ENCODE measurements at regions not wholly inside any gene's neighbourhood (a gene's known extent, or its start where the extent isn't known, plus 50 kb on each side); places are given as distances from the start of the nearest gene placed in this dataset.

DNA sequence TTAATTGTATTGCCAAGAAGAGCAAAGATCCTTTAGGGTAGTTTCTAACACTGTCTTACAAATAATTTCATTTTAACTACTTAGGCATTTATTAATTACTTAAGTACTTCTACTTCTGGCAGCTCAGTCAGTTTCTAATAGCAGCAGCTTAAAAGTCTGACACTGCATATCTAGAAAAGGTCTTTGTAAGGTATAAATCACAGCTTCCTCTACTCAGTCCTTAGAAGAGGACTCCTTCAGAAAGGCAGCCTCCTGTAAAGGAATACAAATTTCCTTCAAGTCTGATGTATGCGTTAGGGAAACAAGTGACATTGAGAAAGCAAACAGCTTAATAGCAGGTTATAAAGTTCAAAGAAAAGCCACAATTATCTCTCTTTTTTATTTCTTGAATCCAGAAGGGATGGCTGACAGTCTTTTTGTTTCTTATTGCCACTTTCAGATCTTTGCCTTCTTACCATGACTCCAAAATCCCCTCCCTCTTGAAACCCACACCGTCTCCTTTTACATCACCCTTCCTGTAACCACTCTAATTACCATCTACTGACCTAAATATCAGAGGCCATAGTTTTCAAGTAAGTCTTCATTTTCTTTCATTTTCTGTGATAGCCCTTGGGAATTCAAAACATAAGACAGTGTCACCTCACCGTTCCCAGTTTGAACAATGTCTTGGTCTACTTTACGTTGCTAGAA, 109.5 kb downstream of the CGGBP1 start:
- TF ChIP-seq CTCF (conservative IDR thresholded peaks at IDR 0.05; ENCODE audit: low read length) (no peak), EZH2phosphoT487 (IDR thresholded peaks at IDR 0.05; ENCODE audit: borderline replicate concordance) (no peak)
